HepG2 (cell line): ENCODE measurements at regions not wholly inside any gene's neighbourhood (a gene's known extent, or its start where the extent isn't known, plus 50 kb on each side); places are given as distances from the start of the nearest gene placed in this dataset.

Experiments used
- FOXO1 ChIP-seq: sonication (generic); formaldehyde crosslinking; IDR thresholded peaks from 2 replicates; pipeline ENCODE4 v1.4.0; 2020; ENCODE audit warnings: missing genetic modification reagents
- RBM39 ChIP-seq: fragments of 200-400 bp; formaldehyde crosslinking; IDR thresholded peaks from one replicate; pipeline ENCODE4 v1.6.1; 2018; ENCODE audit warnings: antibody characterized with exemption, mild to moderate bottlenecking, low read depth, low read length; ENCODE audit not compliant: poor library complexity, severe bottlenecking
- ZNF354B ChIP-seq: sonication (generic); formaldehyde crosslinking; IDR thresholded peaks from 2 replicates; pipeline ENCODE4 v1.8.0; 2022; ENCODE audit warnings: mild to moderate bottlenecking, missing genetic modification reagents
- ZNF549 ChIP-seq: sonication (generic); formaldehyde crosslinking; IDR thresholded peaks from 2 replicates; pipeline ENCODE4 v1.5.0; 2020; ENCODE audit warnings: missing genetic modification reagents
- ZNF777 ChIP-seq: sonication (generic); formaldehyde crosslinking; IDR thresholded peaks from 2 replicates; pipeline ENCODE4 v1.4.0; 2020; ENCODE audit warnings: missing genetic modification reagents
- TF ChIP-seq, protein P1 (sequence below): sonication (generic); formaldehyde crosslinking; IDR thresholded peaks from 2 replicates; pipeline ENCODE4 v1.4.0; 2020; ENCODE audit warnings: missing genetic modification reagents
- TF ChIP-seq, protein P2 (sequence below): sonication (generic); formaldehyde crosslinking; IDR thresholded peaks from 2 replicates; pipeline ENCODE4 v1.8.0; 2022; ENCODE audit warnings: mild to moderate bottlenecking, missing genetic modification reagents; ENCODE audit not compliant: insufficient replicate concordance

DNA sequence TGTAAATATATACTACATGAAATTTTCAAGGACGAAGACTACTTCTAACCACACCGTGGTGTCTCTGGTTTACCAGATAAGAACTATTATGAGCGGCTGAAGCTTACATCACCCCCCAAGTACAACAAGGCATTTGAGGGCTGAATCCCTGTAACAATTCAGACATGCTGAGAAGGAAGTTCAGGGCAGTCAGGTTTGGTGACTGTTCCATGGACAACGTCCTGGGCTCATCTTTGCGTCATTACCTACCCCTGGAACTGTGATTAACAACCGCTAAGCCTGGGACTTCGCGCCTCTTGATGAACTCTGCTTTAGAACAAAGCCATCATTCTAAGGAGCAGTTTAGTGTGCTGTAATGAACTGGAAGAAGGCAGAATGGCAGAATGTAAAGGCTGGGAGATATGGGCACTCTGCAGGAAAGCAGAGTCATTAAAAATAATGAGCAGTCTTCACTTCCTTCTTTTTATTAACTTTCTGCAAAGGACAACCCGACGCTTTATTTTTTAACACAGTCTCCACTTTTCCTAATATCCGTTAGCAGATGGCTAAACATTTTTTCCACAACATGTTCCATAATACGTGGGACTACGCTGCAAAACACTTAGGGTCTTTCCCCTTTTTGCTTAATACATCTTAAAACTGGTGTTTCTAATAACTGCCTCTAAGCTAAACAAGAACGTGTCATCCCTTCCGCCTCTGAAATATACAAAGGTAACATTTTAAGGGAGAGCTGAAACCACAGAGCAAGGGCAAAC lies 263.2 kb downstream of the ADAMTS20 start:
- TF ChIP-seq, protein P1, sequence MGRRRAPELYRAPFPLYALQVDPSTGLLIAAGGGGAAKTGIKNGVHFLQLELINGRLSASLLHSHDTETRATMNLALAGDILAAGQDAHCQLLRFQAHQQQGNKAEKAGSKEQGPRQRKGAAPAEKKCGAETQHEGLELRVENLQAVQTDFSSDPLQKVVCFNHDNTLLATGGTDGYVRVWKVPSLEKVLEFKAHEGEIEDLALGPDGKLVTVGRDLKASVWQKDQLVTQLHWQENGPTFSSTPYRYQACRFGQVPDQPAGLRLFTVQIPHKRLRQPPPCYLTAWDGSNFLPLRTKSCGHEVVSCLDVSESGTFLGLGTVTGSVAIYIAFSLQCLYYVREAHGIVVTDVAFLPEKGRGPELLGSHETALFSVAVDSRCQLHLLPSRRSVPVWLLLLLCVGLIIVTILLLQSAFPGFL (CRISPR knock-in tag): no peak
- TF ChIP-seq, protein P2, sequence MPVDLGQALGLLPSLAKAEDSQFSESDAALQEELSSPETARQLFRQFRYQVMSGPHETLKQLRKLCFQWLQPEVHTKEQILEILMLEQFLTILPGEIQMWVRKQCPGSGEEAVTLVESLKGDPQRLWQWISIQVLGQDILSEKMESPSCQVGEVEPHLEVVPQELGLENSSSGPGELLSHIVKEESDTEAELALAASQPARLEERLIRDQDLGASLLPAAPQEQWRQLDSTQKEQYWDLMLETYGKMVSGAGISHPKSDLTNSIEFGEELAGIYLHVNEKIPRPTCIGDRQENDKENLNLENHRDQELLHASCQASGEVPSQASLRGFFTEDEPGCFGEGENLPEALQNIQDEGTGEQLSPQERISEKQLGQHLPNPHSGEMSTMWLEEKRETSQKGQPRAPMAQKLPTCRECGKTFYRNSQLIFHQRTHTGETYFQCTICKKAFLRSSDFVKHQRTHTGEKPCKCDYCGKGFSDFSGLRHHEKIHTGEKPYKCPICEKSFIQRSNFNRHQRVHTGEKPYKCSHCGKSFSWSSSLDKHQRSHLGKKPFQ (CRISPR knock-in tag): no peak
- TF ChIP-seq ZNF354B (CRISPR knock-in tag): no peak
- no peak for TF ChIP-seq ZNF777
- no peak for TF ChIP-seq FOXO1
- TF ChIP-seq RBM39: no peak
- no peak for TF ChIP-seq ZNF549 (CRISPR knock-in tag)
